IMR-90 (cell line): ENCODE measurements at regions not wholly inside any gene's neighbourhood (a gene's known extent, or its start where the extent isn't known, plus 50 kb on each side); places are given as distances from the start of the nearest gene placed in this dataset.

Experiments used
- ATAC-seq: fragments of 200-7000 bp; cut with Tn5 transposase; 2 replicates; pipeline ENCODE4 v1.9.1; 2020; ENCODE audit warnings: low read depth, mild to moderate bottlenecking, moderate library complexity
- BruUV-seq: library from RNA; stranded (reverse); fragments of 400-500 nt; replicated peaks from 2 replicates; lab custom pipeline; 2021; lab: Mats Ljungman, UMichigan
- CTCF ChIA-PET: fragments of 300-600 bp; formaldehyde crosslinking; extraction: SDS; loops from one replicate; lab custom pipeline; 2021; ENCODE audit warnings: antibody characterized with exemption; lab: Yijun Ruan, JAX
- POLR2A ChIA-PET: fragments of 300-600 bp; sonication (Branson Sonifier 250); formaldehyde crosslinking; loops from one replicate; lab custom pipeline; 2022; ENCODE audit warnings: antibody characterized with exemption; ENCODE audit not compliant: unreplicated experiment; lab: Charles Lee
- DNase-seq: peaks from one replicate; pipeline ENCODE4 v3.0.0; 2013
- H2AFZ ChIP-seq: replicated peaks from 2 replicates; pipeline ENCODE3; 2013; ENCODE audit warnings: low read length, mild to moderate bottlenecking; ENCODE audit not compliant: poor library complexity
- H2AK5ac ChIP-seq: 2 replicates; pipeline ENCODE4 v1.6.1; 2013; ENCODE audit warnings: low read depth, low read length, inconsistent platforms
- H2AK9ac ChIP-seq: replicated peaks from 2 replicates; pipeline ENCODE3; 2013; ENCODE audit warnings: mild to moderate bottlenecking, low read depth, low read length, moderate library complexity; ENCODE audit not compliant: poor library complexity
- H2BK120ac ChIP-seq: 2 replicates; pipeline ENCODE4 v1.6.1; 2013; ENCODE audit warnings: low read depth, low read length, inconsistent platforms
- H2BK15ac ChIP-seq: 3 replicates; pipeline ENCODE4 v1.6.1; 2013; ENCODE audit warnings: low read depth, low read length, inconsistent platforms
- H2BK20ac ChIP-seq: 2 replicates; pipeline ENCODE4 v1.6.1; 2013; ENCODE audit warnings: low read depth, mild to moderate bottlenecking, inconsistent platforms, low read length, moderate library complexity
- H2BK5ac ChIP-seq: 2 replicates; pipeline ENCODE4 v1.6.1; 2013; ENCODE audit warnings: mild to moderate bottlenecking, low read depth, low read length, inconsistent platforms; ENCODE audit not compliant: poor library complexity, severe bottlenecking
- H3K14ac ChIP-seq: replicated peaks from 2 replicates; pipeline ENCODE4 v1.6.1; 2013; ENCODE audit warnings: low read depth, low read length, inconsistent platforms
- H3K18ac ChIP-seq: 2 replicates; pipeline ENCODE4 v1.6.1; 2013; ENCODE audit warnings: low read depth, low read length, control low read depth
- H3K23ac ChIP-seq: 2 replicates; pipeline ENCODE4 v1.6.1; 2013; ENCODE audit warnings: low read depth, low read length, inconsistent platforms
- H3K27ac ChIP-seq: 2 replicates; pipeline ENCODE4 v1.5.1; 2013; ENCODE audit warnings: mild to moderate bottlenecking, control low read depth, low read length; ENCODE audit not compliant: insufficient read depth
- H3K27me3 ChIP-seq: 2 replicates; pipeline ENCODE4 v1.6.1; 2013; ENCODE audit warnings: low read length; ENCODE audit not compliant: control insufficient read depth, insufficient read depth
- H3K36me3 ChIP-seq: 2 replicates; pipeline ENCODE4 v1.6.1; 2013; ENCODE audit warnings: low read length, mixed read lengths; ENCODE audit not compliant: control insufficient read depth, insufficient read depth
- H3K4ac ChIP-seq: 2 replicates; pipeline ENCODE4 v1.6.1; 2013; ENCODE audit warnings: low read depth, low read length, inconsistent platforms
- H3K4me1 ChIP-seq: 2 replicates; pipeline ENCODE4 v1.6.1; 2013; ENCODE audit warnings: low read length, mixed read lengths; ENCODE audit not compliant: control insufficient read depth, insufficient read depth
- H3K4me2 ChIP-seq: 2 replicates; pipeline ENCODE4 v1.6.1; 2013; ENCODE audit warnings: low read depth, mild to moderate bottlenecking, control low read depth, low read length, moderate library complexity
- H3K4me3 ChIP-seq: 2 replicates; pipeline ENCODE4 v1.5.1; 2013; ENCODE audit warnings: low read depth, mild to moderate bottlenecking, control low read depth, low read length, moderate library complexity; ENCODE audit not compliant: insufficient read depth
- H3K56ac ChIP-seq: 2 replicates; pipeline ENCODE4 v1.6.1; 2013; ENCODE audit warnings: low read length, inconsistent platforms; ENCODE audit not compliant: insufficient read depth; ENCODE audit errors: extremely low read depth
- H3K79me1 ChIP-seq, 2 experiments: 2 replicates each; pipeline ENCODE4 v1.6.1; 2013; ENCODE audit warnings: low read length in 2 of 2, inconsistent platforms in 1 of 2, low read depth in 1 of 2
- H3K9ac ChIP-seq: 2 replicates; pipeline ENCODE4 v1.6.1; 2013; ENCODE audit warnings: low read depth, low read length, control low read depth
- H3K9me1 ChIP-seq: 2 replicates; pipeline ENCODE4 v1.6.1; 2013; ENCODE audit warnings: low read length, inconsistent platforms; ENCODE audit not compliant: insufficient read depth
- H3K9me3 ChIP-seq: 2 replicates; pipeline ENCODE4 v1.6.1; 2013; ENCODE audit warnings: low read length; ENCODE audit not compliant: control insufficient read depth, insufficient read depth
- H4K20me1 ChIP-seq: 2 replicates; pipeline ENCODE4 v1.6.1; 2013; ENCODE audit warnings: low read length, inconsistent platforms; ENCODE audit not compliant: insufficient read depth
- H4K5ac ChIP-seq: 2 replicates; pipeline ENCODE4 v1.6.1; 2013; ENCODE audit warnings: mild to moderate bottlenecking, low read depth, low read length, control low read depth
- H4K8ac ChIP-seq, 2 experiments: 2 replicates each; pipeline ENCODE4 v1.6.1; 2013; ENCODE audit warnings: low read depth in 2 of 2, low read length in 2 of 2, control low read depth in 1 of 2, inconsistent platforms in 1 of 2
- H4K91ac ChIP-seq: 2 replicates; pipeline ENCODE4 v1.6.1; 2013; ENCODE audit warnings: low read depth, low read length, inconsistent platforms; ENCODE audit not compliant: insufficient read depth
- MAZ ChIP-seq: IDR thresholded peaks from 2 replicates; pipeline ENCODE4 v1.6.1; 2012; ENCODE audit warnings: low read depth, mild to moderate bottlenecking, low read length, improper control_type of control experiment, moderate library complexity, borderline replicate concordance
- WGBS, 2 experiments: methylation state at CpG; one replicate each; pipeline versions ENCODE4 v1.1.5 to v1.1.7; 2013; ENCODE audit warnings: missing lambda C conversion rate in 2 of 2; ENCODE audit not compliant: insufficient read length in 1 of 2; ENCODE audit errors: extremely low coverage in 2 of 2; 5-methylcytosine and 5-hydroxymethylcytosine counted together
- dilution Hi-C: fragments of 300-500 bp; cut with HindIII; formaldehyde crosslinking; loops from one replicate; pipeline ENCODE4 v1.14.3; 2018; ENCODE audit warnings: low sequenced_read_pairs; ENCODE audit not compliant: unreplicated experiment
- in situ Hi-C: fragments of 300-500 bp; cut with MboI; formaldehyde crosslinking; loops from 3 replicates; pipeline ENCODE4 v1.14.3; 2019; ENCODE audit warnings: low sequenced_read_pairs, inconsistent platforms, mixed read lengths
- intact Hi-C: fragments of 100-400 bp; cut with micrococcal nuclease; formaldehyde crosslinking; loops from 2 replicates; pipeline ENCODE4 v1.10.0; 2022

GRCh38 chr4:3648731-3649130 is 116.5 kb upstream of the LRPAP1 start:
- Histone ChIP-seq H3K9ac (no peak overlapping the region), H4K5ac (no peak overlapping the region), H2AK9ac (no peak overlapping the region), H3K9me3 (peaks cover 4% of the 10 kb centered on the region; the same call in 1 of the 2 replicates), H4K91ac (no peak overlapping the region), H3K79me1 (no peaks in the 10 kb centered on the region), H2BK15ac (no peak overlapping the region), H3K27me3 (peaks cover 51% of the 10 kb centered on the region), H3K23ac (no peak overlapping the region), H3K4me1 (no peaks in the 10 kb centered on the region), H3K18ac (no peak overlapping the region), H3K27ac (no peak overlapping the region), H4K8ac (no peak overlapping the region), H3K56ac (no peak overlapping the region), H3K36me3 (no peaks in the 10 kb centered on the region), H3K14ac (no peak overlapping the region), H2BK120ac (no peak overlapping the region), H2AFZ (no peak overlapping the region), H4K20me1 (no peaks in the 10 kb centered on the region), H3K4me2 (no peak overlapping the region), H2BK20ac (no peak overlapping the region), H2BK5ac (no peak overlapping the region), H2AK5ac (no peak overlapping the region), H3K4me3 (no peak overlapping the region), H3K4ac (no peak overlapping the region), H3K9me1 (no peaks in the 10 kb centered on the region)
- ChIA-PET CTCF (no interaction called here), POLR2A (no interaction called here)
- DNase-seq (no peak), ATAC-seq (no peak)
- BruUV-seq: no TSS peak
- no peak for TF ChIP-seq MAZ
- in situ Hi-C loops (no loop called here), dilution Hi-C loops (no loop called here), intact Hi-C loops (no loop called here)
- whole genome bisulfite sequencing, 2 experiments: 61% methylated on average over 9 of the region's 17 CpGs; no CpG with 5 or more reads in 1 of the 2 experiments
